GM12878 (cell line): ENCODE measurements at regions not wholly inside any gene's neighbourhood (a gene's known extent, or its start where the extent isn't known, plus 50 kb on each side); places are given as distances from the start of the nearest gene placed in this dataset.

Source experiments
- ATAC-seq: fragments of 200-7000 bp; cut with Tn5 transposase; 3 replicates; pipeline ENCODE4 v1.9.1; 2020; ENCODE audit warnings: mild to moderate bottlenecking, moderate library complexity
- BruUV-seq: library from RNA; stranded (reverse); fragments of 400-500 nt; replicated peaks from 2 replicates; lab custom pipeline; 2021; lab: Mats Ljungman, UMichigan
- CTCF ChIA-PET: fragments of 300-600 bp; sonication (Branson Sonifier 250); formaldehyde crosslinking; extraction: SDS; loops from one replicate; lab custom pipeline; 2021; ENCODE audit warnings: inconsistent platforms; lab: Yijun Ruan, JAX
- POLR2A ChIA-PET: fragments of 350-600 bp; formaldehyde crosslinking; extraction: SDS; loops from one replicate; lab custom pipeline; 2021; ENCODE audit warnings: inconsistent platforms; lab: Charles Lee
- RAD21 ChIA-PET: fragments of 300-600 bp; sonication (Branson Sonifier 250); formaldehyde crosslinking; loops from one replicate; lab custom pipeline; 2023; ENCODE audit warnings: antibody characterized with exemption; ENCODE audit not compliant: unreplicated experiment; lab: Charles Lee
- SMC1A ChIA-PET: fragments of 300-600 bp; sonication (Branson Sonifier 250); formaldehyde crosslinking; loops from one replicate; lab custom pipeline; 2023; ENCODE audit not compliant: unreplicated experiment, uncharacterized antibody; lab: Charles Lee
- DNase-seq: peaks from one replicate; pipeline ENCODE4 v3.0.0-alpha.2; 2011; ENCODE audit warnings: low read depth, low spot score
- FAIRE-seq: peaks from 3 replicates; lab custom pipeline; 2011; peaks lifted over from hg19 to GRCh38; lab: Jason Lieb, UNC
- H2AFZ ChIP-seq: 2 replicates; pipeline ENCODE4 v1.6.0; 2011; ENCODE audit warnings: low read depth, low read length, control low read depth; ENCODE audit not compliant: control insufficient read depth
- H3K27ac ChIP-seq: 2 replicates; pipeline ENCODE4 v1.5.1; 2011; ENCODE audit warnings: control low read depth; ENCODE audit not compliant: control insufficient read depth, insufficient read depth
- H3K27me3 ChIP-seq, 2 experiments: replicated peaks in 1 of 2; 2 replicates each; pipeline versions ENCODE4 v1.6.0 to v1.6.1; 2011; ENCODE audit warnings: low read length in 1 of 2; ENCODE audit not compliant: control insufficient read depth in 2 of 2, insufficient read depth in 2 of 2
- H3K36me3 ChIP-seq, 2 experiments: 2 replicates each; pipeline ENCODE4 v1.5.1; 2011; ENCODE audit warnings: low read length in 1 of 2; ENCODE audit not compliant: control insufficient read depth in 2 of 2, insufficient read depth in 2 of 2
- H3K4me1 ChIP-seq: 2 replicates; pipeline ENCODE4 v1.6.1; 2011; ENCODE audit warnings: mild to moderate bottlenecking, low read length, moderate library complexity, mixed read lengths; ENCODE audit not compliant: control insufficient read depth, insufficient read depth
- H3K4me2 ChIP-seq: 2 replicates; pipeline ENCODE4 v1.6.0; 2011; ENCODE audit warnings: control low read depth; ENCODE audit not compliant: control insufficient read depth, insufficient read depth
- H3K4me3 ChIP-seq: fragments of 200-600 bp; sonication (generic); 2 replicates; pipeline ENCODE4 v1.5.1; 2016
- H3K79me2 ChIP-seq: 2 replicates; pipeline ENCODE4 v1.6.0; 2011; ENCODE audit warnings: low read length; ENCODE audit not compliant: control insufficient read depth, insufficient read depth
- H3K9ac ChIP-seq: 2 replicates; pipeline ENCODE4 v1.8.0; 2011; ENCODE audit warnings: low read length, control low read depth, mixed read lengths; ENCODE audit not compliant: control insufficient read depth, insufficient read depth
- H3K9me3 ChIP-seq: replicated peaks from 3 replicates; pipeline ENCODE4 v1.5.1; 2011; ENCODE audit warnings: mild to moderate bottlenecking, low read length; ENCODE audit not compliant: control insufficient read depth, insufficient read depth
- H4K20me1 ChIP-seq: 2 replicates; pipeline ENCODE4 v1.6.0; 2011; ENCODE audit not compliant: control insufficient read depth, insufficient read depth
- CEBPZ ChIP-seq: fragments of 150-350 bp; IDR thresholded peaks from 2 replicates; pipeline ENCODE4 v1.6.1; 2016; ENCODE audit warnings: low read depth, low read length
- DPF2 ChIP-seq: fragments of 450-650 bp; IDR thresholded peaks from 2 replicates; pipeline ENCODE4 v1.6.1; 2017; ENCODE audit warnings: mild to moderate bottlenecking
- MTA2 ChIP-seq: fragments of 450-650 bp; IDR thresholded peaks from 2 replicates; pipeline ENCODE4 v1.6.1; 2016; ENCODE audit warnings: low read depth, mild to moderate bottlenecking, moderate library complexity
- PAX5 ChIP-seq: IDR thresholded peaks from 2 replicates; pipeline ENCODE4 v1.6.1; 2011; ENCODE audit warnings: low read depth, low read length, borderline replicate concordance
- POLR2A ChIP-seq: IDR thresholded peaks from 2 replicates; pipeline ENCODE4 v1.6.1; 2011; ENCODE audit warnings: low read depth, mild to moderate bottlenecking, low read length
- WGBS: methylation state at CpG from one replicate; pipeline ENCODE4 v1.1.6; 2016; ENCODE audit warnings: low lambda C conversion rate; ENCODE audit not compliant: insufficient replicate concordance, insufficient coverage; ENCODE audit errors: missing lambda C conversion rate; 5-methylcytosine and 5-hydroxymethylcytosine counted together
- in situ Hi-C: fragments of 300-500 bp; cut with MboI; formaldehyde crosslinking; loops from 9 replicates; pipeline ENCODE4 v1.14.3; 2018; ENCODE audit warnings: mixed read lengths
- intact Hi-C: fragments of 100-400 bp; cut with micrococcal nuclease; formaldehyde crosslinking; loops from one replicate; pipeline ENCODE4 v1.14.2; 2022; ENCODE audit not compliant: unreplicated experiment

- no peak for TF ChIP-seq CEBPZ
These were observed 454.9 kb downstream of the LRIG3 start (continued) for GRCh38 chr12:58465418-58465817.

- POLR2A ChIA-PET = no interaction called here
- intact Hi-C loops (no loop called here), in situ Hi-C loops (no loop called here)
- no peak overlapping the region for H3K4me2 ChIP-seq
- H3K9ac ChIP-seq = no peak overlapping the region
- H3K27me3 ChIP-seq = no peaks in the 10 kb centered on the region
- no peaks in the 10 kb centered on the region; the same call in 2 of the 3 replicates for H3K9me3 ChIP-seq
- H2AFZ ChIP-seq = no peak overlapping the region
- no peaks in the 10 kb centered on the region for H3K4me1 ChIP-seq
- ATAC-seq = peak; percentile 94
- no peak overlapping the region for H3K27ac ChIP-seq
- BruUV-seq = no TSS peak
- no peak for TF ChIP-seq POLR2A
- TF ChIP-seq PAX5 = no peak
- 0 out of 2 replicates have a peak, but pooled peaks have one; percentile 19 for TF ChIP-seq MTA2
- peak; percentile 29; the same call in 1 of the 2 replicates for TF ChIP-seq DPF2
- peak; percentile 9 for DNase-seq
- 0% methylated on average over 1 of the region's 1 CpG for WGBS
- RAD21 ChIA-PET = interaction anchor here (1.2 kb wide), 2 partner anchors 12 to 123 kb away, joined by 3 to 6 read pairs; no protein-coding TSS in a partner anchor
- no peak for FAIRE-seq
- no peaks in the 10 kb centered on the region for H3K36me3 ChIP-seq
- H3K79me2 ChIP-seq = no peaks in the 10 kb centered on the region
- SMC1A ChIA-PET = interaction anchor here (1.0 kb wide), 1 partner anchor 25 kb away, joined by 3 read pairs; no protein-coding TSS in a partner anchor
- H3K4me3 ChIP-seq = no peak overlapping the region
- CTCF ChIA-PET = no interaction called here
- H4K20me1 ChIP-seq = no peaks in the 10 kb centered on the region
These were observed 449.9 kb downstream of the LRIG3 start for GRCh38 chr12:58470266-58471010.
